ENCODE measurements at regions not wholly inside any gene's neighbourhood (a gene's known extent, or its start where the extent isn't known, plus 50 kb on each side); places are given as distances from the start of the nearest gene placed in this dataset.

DNA sequence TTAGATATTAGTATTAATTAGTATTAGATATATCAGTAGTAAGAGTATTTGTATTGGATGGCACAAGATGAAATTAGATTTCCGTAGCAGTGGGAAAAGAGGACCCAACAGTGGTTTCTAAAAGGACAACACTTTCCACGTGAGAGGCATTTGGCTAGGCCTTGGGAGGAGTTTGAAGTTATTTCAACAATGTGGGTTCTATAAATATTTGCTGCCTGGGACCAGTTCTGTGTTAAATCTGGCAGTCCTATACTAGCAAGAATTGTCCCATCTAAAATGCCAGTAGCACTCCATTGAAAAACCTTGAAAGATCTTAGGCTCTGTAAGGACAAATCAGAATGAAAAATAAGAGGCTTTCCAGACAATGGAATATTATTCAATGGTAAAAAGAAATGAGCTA lies 347.1 kb upstream of the DNAJC19 start (continued):
- TF ChIP-seq, protein P1, sequence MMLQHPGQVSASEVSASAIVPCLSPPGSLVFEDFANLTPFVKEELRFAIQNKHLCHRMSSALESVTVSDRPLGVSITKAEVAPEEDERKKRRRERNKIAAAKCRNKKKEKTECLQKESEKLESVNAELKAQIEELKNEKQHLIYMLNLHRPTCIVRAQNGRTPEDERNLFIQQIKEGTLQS (IDR thresholded peaks at IDR 0.05; ENCODE audit: insufficient read depth, low read depth, low read length), result no peak
- TF ChIP-seq YY1 (IDR thresholded peaks at IDR 0.05; ENCODE audit: low read depth, low read length), result no peak
